Osteoblast (primary cell): ENCODE measurements at regions not wholly inside any gene's neighbourhood (a gene's known extent, or its start where the extent isn't known, plus 50 kb on each side); places are given as distances from the start of the nearest gene placed in this dataset.

Experiments
- DNase-seq: peaks from one replicate; pipeline ENCODE4 v3.0.0; 2011; ENCODE audit warnings: low spot score, mixed read lengths; ENCODE audit not compliant: insufficient read length; ENCODE audit errors: missing footprints
- H2AFZ ChIP-seq: 2 replicates; pipeline ENCODE4 v1.6.0; 2011; ENCODE audit warnings: mild to moderate bottlenecking, low read length
- H3K27ac ChIP-seq: 2 replicates; pipeline ENCODE4 v1.5.1; 2011; ENCODE audit warnings: mild to moderate bottlenecking, low read depth, low read length, moderate library complexity
- H3K27me3 ChIP-seq: 2 replicates; pipeline ENCODE4 v1.6.0; 2012; ENCODE audit warnings: mild to moderate bottlenecking, control low read depth, inconsistent platforms, low read length, moderate library complexity; ENCODE audit not compliant: insufficient read depth
- H3K36me3 ChIP-seq: 2 replicates; pipeline ENCODE4 v1.5.1; 2011; ENCODE audit warnings: mild to moderate bottlenecking, low read length, control low read depth, moderate library complexity; ENCODE audit not compliant: insufficient read depth
- H3K4me1 ChIP-seq: 2 replicates; pipeline ENCODE4 v1.5.1; 2011; ENCODE audit warnings: mild to moderate bottlenecking, low read length, control low read depth, moderate library complexity; ENCODE audit not compliant: insufficient read depth
- H3K4me2 ChIP-seq: 2 replicates; pipeline ENCODE4 v1.6.0; 2011; ENCODE audit warnings: mild to moderate bottlenecking, low read length; ENCODE audit not compliant: insufficient read depth
- H3K4me3 ChIP-seq: fragments of 200-600 bp; sonication (generic); 3 replicates; pipeline ENCODE4 v1.5.1; 2012; ENCODE audit warnings: mild to moderate bottlenecking, low read length, inconsistent platforms; ENCODE audit not compliant: insufficient read depth
- H3K79me2 ChIP-seq: 2 replicates; pipeline ENCODE4 v1.6.0; 2012; ENCODE audit warnings: mild to moderate bottlenecking, low read length, control low read depth, inconsistent platforms; ENCODE audit not compliant: insufficient read depth
- H3K9me3 ChIP-seq: 2 replicates; pipeline ENCODE4 v1.5.1; 2011; ENCODE audit warnings: low read depth, low read length, control low read depth
- H4K20me1 ChIP-seq: 2 replicates; pipeline ENCODE4 v1.6.0; 2012; ENCODE audit warnings: mild to moderate bottlenecking, low read length, control low read depth; ENCODE audit not compliant: insufficient read depth
- TF ChIP-seq, protein P1 (sequence below): IDR thresholded peaks from 2 replicates; pipeline ENCODE4 v1.5.1; 2011; ENCODE audit warnings: mild to moderate bottlenecking, low read depth, low read length, moderate library complexity; ENCODE audit errors: extremely low read depth

DNA sequence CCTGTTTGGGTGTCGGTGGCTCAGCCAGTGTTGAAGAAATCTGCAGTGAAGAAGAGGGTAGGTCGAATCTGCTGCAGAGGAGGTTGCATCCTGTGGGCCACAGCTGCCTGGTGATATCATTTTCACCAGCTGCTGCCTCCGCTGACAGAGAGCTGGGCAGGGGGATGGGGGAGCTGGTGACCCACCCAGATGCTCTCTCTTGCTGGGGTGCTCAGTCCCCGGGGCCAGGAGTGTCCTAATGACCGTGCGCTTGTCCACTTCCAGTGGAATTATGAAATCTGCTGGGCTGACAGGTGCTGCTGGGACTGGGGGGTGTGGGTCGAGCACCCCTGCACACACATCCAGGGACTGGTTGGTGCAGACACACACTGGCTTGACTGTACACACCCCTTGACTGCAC is 83.2 kb upstream of the IRX4 start:
- Histone ChIP-seq H4K20me1 (no peaks in the 10 kb centered on the region), H2AFZ (no peak overlapping the region), H3K4me1 (no peaks in the 10 kb centered on the region), H3K79me2 (no peaks in the 10 kb centered on the region), H3K4me3 (no peak overlapping the region), H3K9me3 (no peaks in the 10 kb centered on the region), H3K36me3 (no peaks in the 10 kb centered on the region), H3K27me3 (no peaks in the 10 kb centered on the region), H3K27ac (no peak overlapping the region), H3K4me2 (no peak overlapping the region)
- TF ChIP-seq, protein P1, sequence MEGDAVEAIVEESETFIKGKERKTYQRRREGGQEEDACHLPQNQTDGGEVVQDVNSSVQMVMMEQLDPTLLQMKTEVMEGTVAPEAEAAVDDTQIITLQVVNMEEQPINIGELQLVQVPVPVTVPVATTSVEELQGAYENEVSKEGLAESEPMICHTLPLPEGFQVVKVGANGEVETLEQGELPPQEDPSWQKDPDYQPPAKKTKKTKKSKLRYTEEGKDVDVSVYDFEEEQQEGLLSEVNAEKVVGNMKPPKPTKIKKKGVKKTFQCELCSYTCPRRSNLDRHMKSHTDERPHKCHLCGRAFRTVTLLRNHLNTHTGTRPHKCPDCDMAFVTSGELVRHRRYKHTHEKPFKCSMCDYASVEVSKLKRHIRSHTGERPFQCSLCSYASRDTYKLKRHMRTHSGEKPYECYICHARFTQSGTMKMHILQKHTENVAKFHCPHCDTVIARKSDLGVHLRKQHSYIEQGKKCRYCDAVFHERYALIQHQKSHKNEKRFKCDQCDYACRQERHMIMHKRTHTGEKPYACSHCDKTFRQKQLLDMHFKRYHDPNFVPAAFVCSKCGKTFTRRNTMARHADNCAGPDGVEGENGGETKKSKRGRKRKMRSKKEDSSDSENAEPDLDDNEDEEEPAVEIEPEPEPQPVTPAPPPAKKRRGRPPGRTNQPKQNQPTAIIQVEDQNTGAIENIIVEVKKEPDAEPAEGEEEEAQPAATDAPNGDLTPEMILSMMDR = no peak
- DNase-seq = no peak

DNA sequence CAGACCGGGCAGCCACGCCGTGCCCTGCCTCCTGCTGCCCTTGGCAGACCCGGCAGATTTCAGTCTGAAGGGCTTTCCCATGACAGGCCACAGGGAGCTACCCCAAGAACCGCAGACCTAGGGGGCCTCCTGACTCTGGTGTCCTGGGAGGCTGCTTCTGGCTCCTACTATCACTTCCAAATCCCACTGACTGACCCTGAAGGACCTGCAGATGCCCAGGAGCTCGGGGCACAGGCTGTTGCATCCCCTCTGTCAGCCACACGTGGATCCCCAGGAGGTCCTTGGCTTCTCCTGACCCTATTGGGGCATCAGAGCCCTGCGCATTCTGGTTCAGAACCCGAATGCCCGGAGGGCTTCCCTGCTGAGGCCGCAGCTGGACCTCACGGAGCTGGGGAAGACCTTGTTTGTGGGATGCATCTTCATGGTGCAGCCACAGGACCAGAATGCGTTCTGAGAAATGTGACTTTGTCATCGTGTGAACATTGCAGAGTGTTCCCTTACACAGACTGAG is 81.3 kb upstream of the IRX4 start:
- H3K79me2 ChIP-seq = no peaks in the 10 kb centered on the region
- H2AFZ ChIP-seq = no peak overlapping the region
- H3K27ac ChIP-seq = no peak overlapping the region
- peak; percentile 18 for DNase-seq
- no peak overlapping the region for H3K4me2 ChIP-seq
- H3K4me3 ChIP-seq = no peak overlapping the region
- TF ChIP-seq, protein P1 = no peak
- no peaks in the 10 kb centered on the region for H3K4me1 ChIP-seq
- no peaks in the 10 kb centered on the region for H3K36me3 ChIP-seq
- no peaks in the 10 kb centered on the region for H4K20me1 ChIP-seq
- H3K27me3 ChIP-seq = no peaks in the 10 kb centered on the region
- H3K9me3 ChIP-seq = no peaks in the 10 kb centered on the region

DNA sequence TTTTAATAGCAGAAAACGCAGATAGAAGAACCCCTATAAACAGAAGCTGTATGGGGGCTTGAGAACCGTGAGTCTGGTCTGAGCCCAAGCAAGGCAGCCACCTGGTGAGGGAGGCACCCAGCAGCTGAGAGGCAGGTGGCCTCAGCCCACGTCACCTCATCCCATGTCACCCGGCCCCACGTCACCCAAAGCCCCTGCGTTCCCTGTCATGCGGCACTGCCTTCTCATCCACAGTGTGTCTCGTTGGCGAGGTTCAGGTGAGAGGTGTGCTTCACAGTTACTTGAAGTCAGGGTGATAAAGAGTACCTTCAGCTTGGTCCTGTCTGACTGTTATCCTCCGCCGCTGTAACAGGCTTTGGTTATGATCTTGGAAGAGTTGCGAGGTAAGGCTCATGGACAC is 80.6 kb upstream of the IRX4 start:
- Histone ChIP-seq H3K27me3 (no peaks in the 10 kb centered on the region), H3K4me2 (no peak overlapping the region), H2AFZ (no peak overlapping the region), H3K4me1 (no peaks in the 10 kb centered on the region), H4K20me1 (no peaks in the 10 kb centered on the region), H3K27ac (no peak overlapping the region), H3K9me3 (no peaks in the 10 kb centered on the region), H3K79me2 (no peaks in the 10 kb centered on the region), H3K36me3 (no peaks in the 10 kb centered on the region), H3K4me3 (no peak overlapping the region)
- TF ChIP-seq, protein P1 = no peak
- DNase-seq = no peak

DNA sequence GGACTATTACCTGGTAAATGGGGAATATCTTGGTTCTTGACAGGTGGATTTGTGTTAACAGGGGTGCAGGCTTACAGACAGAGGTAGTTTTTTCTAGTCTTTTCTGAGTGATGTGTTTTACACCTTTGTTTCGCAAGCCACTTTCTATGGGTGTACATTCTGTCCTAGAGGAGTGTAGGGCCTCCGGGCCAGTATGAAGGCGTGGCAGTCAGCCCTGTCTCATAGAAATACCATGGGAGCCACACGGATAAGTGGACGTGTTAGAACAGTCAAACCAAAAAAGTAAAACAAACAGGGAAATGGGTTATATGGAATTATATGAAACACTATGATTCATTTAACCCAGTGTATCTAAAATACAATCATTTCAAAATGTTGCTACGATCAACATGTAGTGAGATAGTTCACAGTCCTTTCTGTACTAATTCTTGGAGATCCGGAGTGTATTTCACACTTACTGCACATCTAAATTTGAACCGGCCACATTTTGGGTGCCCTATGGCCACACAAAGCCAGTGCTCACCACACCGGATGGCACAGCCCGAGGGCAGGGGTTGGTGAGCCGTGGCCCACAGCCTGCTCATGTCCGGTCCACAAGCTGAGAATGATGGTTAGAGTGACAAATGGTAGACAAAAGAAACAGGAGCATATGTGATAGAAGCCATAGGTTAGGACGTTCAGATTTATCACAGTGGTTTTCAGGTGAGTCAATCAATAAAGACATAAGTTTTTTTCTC is 80.1 kb upstream of the IRX4 start:
- Histone ChIP-seq H3K9me3 (no peaks in the 10 kb centered on the region), H4K20me1 (no peaks in the 10 kb centered on the region), H3K27me3 (no peaks in the 10 kb centered on the region), H3K4me2 (no peak overlapping the region), H3K4me3 (no peak overlapping the region), H3K4me1 (no peaks in the 10 kb centered on the region), H2AFZ (no peak overlapping the region), H3K36me3 (no peaks in the 10 kb centered on the region), H3K79me2 (no peaks in the 10 kb centered on the region), H3K27ac (no peak overlapping the region)
- DNase-seq = peak; percentile 46
- TF ChIP-seq, protein P1 = no peak
